Vagina (tissue), 2 donors: ENCODE measurements at regions not wholly inside any gene's neighbourhood (a gene's known extent, or its start where the extent isn't known, plus 50 kb on each side); places are given as distances from the start of the nearest gene placed in this dataset.

Experiments used
- POLR2AphosphoS5 ChIP-seq, 2 donors: sonication (generic); formaldehyde crosslinking; IDR thresholded peaks; one replicate each; pipeline ENCODE4 v1.9.0; 2017; ENCODE audit warnings: antibody characterized with exemption in 2 of 2, mild to moderate bottlenecking in 2 of 2, low read depth in 1 of 2; ENCODE audit not compliant: insufficient read depth in 1 of 2
- TF ChIP-seq, protein P1 (sequence below), 3 experiments: fragments of 450-650 bp in 2 of 3; fragments of 200-600 bp in 1 of 3; sonication (generic) in 1 of 3; IDR thresholded peaks; one replicate each; pipeline ENCODE4 v1.5.1; 2017 to 2019; ENCODE audit warnings: antibody characterized with exemption in 3 of 3, mild to moderate bottlenecking in 2 of 3, moderate library complexity in 2 of 3

DNA sequence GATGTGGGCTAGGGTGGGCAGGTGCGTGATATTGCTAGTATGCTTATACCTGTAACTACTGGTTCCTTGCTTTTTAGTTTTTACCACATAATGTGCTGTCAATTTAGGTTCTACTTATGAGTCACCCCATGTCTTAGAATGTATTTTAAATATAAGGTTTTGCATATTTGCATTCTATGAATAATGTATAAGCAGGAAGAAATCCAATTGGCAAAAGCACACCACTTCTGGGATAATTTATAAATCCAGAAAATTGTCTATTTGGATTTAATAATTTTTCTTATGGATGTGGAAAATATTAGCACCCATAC is 421.6 kb downstream of the PCDH7 start:
- TF ChIP-seq, protein P1, sequence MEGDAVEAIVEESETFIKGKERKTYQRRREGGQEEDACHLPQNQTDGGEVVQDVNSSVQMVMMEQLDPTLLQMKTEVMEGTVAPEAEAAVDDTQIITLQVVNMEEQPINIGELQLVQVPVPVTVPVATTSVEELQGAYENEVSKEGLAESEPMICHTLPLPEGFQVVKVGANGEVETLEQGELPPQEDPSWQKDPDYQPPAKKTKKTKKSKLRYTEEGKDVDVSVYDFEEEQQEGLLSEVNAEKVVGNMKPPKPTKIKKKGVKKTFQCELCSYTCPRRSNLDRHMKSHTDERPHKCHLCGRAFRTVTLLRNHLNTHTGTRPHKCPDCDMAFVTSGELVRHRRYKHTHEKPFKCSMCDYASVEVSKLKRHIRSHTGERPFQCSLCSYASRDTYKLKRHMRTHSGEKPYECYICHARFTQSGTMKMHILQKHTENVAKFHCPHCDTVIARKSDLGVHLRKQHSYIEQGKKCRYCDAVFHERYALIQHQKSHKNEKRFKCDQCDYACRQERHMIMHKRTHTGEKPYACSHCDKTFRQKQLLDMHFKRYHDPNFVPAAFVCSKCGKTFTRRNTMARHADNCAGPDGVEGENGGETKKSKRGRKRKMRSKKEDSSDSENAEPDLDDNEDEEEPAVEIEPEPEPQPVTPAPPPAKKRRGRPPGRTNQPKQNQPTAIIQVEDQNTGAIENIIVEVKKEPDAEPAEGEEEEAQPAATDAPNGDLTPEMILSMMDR (IDR thresholded peaks at IDR 0.05) = no peak
- no peak for TF ChIP-seq POLR2AphosphoS5 (IDR thresholded peaks at IDR 0.05; ENCODE audit: insufficient read depth in 1 of 2, low read depth in 1 of 2)
